Astrocyte of the spinal cord (primary cell): ENCODE measurements at regions not wholly inside any gene's neighbourhood (a gene's known extent, or its start where the extent isn't known, plus 50 kb on each side); places are given as distances from the start of the nearest gene placed in this dataset.
"Not testable (repeated sequence)": the region's sequence is repeated elsewhere in the genome, so short reads cannot be mapped to it uniquely, and the experiment has no call there.

ENCODE experiments used
- DNase-seq: peaks from one replicate; pipeline ENCODE4 v3.0.0; 2011; ENCODE audit warnings: low read depth, low spot score
- H3K4me3 ChIP-seq: 2 replicates; pipeline ENCODE4 v1.5.1; 2011; ENCODE audit warnings: low read depth, mild to moderate bottlenecking, low read length, moderate library complexity
- in situ Hi-C: cut with HindIII; loops from 2 replicates; pipeline ENCODE4 v1.10.0; 2017; ENCODE audit warnings: low sequenced_read_pairs
- TF ChIP-seq, protein P1 (sequence below): IDR thresholded peaks from 2 replicates; pipeline ENCODE4 v1.5.1; 2012; ENCODE audit warnings: low read depth, mild to moderate bottlenecking, low read length, inconsistent platforms

DNA sequence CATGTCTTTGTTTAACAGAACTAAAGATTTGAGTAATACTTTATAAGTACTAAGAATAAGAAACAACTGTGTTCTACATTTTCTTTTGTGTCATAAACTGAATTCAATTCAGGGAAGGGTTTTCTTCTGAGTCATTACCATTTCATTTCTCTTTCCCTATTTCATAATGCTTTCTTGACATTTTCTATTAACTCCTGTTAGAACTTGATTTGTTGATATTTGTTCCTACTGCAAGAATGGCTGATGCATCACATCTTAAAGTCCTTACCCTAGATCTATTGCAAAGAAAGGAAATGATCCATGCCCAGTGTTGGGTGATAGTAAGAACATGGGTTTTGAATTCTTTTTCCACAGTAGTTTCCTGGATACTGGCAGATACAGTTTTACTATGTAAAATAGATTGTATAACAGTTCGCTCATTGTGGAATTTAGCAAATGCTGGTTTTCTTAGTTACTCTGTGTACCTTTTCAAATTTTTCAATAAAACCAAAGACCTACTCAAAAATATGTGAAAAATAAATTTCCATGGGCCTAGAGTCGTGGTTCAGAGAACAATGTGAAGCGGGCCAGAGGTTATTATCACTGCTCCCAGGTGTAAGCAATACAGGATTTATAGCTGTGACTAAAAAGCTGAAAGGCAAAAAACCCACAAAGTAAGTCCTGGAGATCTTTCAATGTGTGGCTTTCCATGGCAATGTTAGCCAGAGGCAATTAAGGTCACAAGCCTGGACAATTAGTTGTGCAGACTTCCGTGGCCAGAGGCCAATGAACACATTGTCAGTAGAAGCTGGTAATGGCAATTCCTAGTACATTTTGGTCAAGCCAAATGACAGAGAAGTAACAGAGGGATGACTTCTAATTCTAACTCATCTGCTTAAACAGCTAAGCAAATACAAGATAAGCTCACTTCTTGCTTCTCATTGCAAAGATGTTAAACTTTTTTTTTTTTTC, 127.3 kb upstream of the FAT4 start:
- TF ChIP-seq, protein P1, sequence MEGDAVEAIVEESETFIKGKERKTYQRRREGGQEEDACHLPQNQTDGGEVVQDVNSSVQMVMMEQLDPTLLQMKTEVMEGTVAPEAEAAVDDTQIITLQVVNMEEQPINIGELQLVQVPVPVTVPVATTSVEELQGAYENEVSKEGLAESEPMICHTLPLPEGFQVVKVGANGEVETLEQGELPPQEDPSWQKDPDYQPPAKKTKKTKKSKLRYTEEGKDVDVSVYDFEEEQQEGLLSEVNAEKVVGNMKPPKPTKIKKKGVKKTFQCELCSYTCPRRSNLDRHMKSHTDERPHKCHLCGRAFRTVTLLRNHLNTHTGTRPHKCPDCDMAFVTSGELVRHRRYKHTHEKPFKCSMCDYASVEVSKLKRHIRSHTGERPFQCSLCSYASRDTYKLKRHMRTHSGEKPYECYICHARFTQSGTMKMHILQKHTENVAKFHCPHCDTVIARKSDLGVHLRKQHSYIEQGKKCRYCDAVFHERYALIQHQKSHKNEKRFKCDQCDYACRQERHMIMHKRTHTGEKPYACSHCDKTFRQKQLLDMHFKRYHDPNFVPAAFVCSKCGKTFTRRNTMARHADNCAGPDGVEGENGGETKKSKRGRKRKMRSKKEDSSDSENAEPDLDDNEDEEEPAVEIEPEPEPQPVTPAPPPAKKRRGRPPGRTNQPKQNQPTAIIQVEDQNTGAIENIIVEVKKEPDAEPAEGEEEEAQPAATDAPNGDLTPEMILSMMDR, result no peak
- in situ Hi-C loops, result no loop called here
- H3K4me3 ChIP-seq, result no peak overlapping the region
- peak; percentile 88 for DNase-seq

DNA sequence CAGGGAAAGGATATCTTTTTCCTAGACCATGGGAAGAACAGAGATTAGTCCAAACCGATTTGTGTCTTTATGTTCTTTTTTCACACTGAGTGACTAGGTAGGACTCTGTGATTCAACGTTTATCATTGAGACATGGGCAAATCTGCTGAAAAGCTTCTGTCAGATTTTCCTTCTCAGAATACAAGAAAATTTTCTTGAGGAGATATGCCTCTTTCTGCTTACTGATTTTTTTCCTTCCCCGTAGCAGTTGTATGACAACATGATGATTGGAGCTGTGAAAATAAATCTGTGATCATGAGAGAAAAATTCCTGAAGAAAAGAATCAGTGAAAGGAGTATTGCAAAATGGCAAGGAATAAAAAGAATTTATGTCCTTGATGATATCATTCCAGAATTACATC, 130.6 kb upstream of the FAT4 start:
- in situ Hi-C loops, result no loop called here
- TF ChIP-seq, protein P1, result no peak
- DNase-seq, result no peak

DNA sequence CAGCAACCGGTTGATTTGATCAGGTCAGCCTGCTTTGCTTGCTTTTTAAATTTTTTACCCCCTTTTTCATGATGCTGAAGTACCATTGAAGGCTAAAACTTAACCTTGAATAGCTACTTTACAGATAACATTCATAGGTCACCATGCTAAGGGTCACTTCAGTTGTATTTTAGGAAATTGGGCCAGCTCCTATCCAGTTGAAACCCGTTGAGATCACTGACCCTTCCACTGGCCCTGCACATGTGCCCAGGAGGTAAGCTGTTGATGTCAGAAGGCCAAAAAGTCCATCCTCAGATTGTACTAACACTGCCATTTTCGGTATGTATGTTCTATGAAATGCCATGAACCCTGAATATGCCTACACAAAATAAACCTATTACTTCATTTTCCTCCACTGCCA, 133.0 kb upstream of the FAT4 start:
- no peak for DNase-seq
- in situ Hi-C loops, result no loop called here
- no peak overlapping the region for H3K4me3 ChIP-seq
- TF ChIP-seq, protein P1, result no peak

More for the DNA sequence above, 130.6 kb upstream of the FAT4 start:
- H3K4me3 ChIP-seq, result no peak overlapping the region

DNA sequence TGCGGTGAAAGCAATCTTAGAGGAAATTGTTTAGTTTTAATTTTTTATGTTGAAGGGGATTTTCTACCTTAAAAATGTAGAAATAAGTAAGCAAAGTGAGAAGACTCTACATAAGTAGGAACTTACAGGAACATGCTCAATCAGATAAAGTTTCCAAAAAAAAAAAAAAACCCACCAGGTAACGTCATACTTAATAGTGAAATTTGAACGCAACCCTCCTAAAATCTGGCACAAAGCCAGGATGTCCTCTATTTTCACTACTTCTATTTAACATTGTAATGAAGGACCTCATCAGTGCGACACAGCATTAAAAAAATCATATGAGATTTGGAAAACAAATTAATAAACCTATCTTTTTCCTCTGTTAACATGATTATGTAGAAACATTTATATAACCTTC, 135.0 kb upstream of the FAT4 start:
- in situ Hi-C loops, result no loop called here
- no peak overlapping the region for H3K4me3 ChIP-seq
- TF ChIP-seq, protein P1, result no peak
- no peak for DNase-seq

DNA sequence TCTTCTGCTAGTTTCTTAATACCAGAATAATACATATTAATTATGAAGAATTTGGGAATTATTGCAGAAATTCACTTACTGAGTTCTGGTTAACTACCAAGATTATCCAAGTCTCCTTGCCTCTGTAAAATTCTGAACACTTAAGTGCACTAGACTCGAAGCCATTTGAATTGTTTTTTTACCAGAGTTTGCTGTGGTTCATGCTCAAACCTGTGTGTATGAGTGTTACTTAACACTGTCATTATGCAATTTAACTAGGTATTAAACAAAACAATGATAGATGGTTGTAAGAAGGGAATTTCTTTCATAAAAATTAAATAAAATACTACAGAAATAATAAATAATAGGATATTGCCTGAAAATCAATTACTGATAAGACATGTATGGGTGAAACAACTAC, 145.6 kb upstream of the FAT4 start:
- TF ChIP-seq, protein P1, result no peak
- H3K4me3 ChIP-seq, result no peak overlapping the region
- DNase-seq, result no peak
- in situ Hi-C loops, result no loop called here

DNA sequence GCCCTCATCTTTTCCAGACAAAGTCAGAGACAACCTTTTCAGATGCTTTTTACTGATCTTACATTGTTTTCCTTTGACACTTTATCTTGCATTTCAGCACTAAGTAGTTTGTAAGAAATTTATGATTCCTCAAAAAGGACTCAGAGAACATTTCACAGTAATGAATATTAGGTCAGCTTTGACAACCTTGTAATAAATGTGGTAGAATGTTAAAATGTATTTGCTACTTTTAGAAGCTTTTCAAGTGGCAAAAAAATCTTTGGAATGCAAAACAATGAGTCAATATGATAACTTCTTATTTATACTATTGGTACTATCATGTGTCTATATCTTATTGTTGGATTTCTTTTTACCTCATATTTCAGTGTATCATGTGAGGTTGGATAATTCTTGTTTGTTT, 146.2 kb upstream of the FAT4 start:
- no peak for DNase-seq
- no peak overlapping the region for H3K4me3 ChIP-seq
- TF ChIP-seq, protein P1, result no peak
- in situ Hi-C loops, result no loop called here

DNA sequence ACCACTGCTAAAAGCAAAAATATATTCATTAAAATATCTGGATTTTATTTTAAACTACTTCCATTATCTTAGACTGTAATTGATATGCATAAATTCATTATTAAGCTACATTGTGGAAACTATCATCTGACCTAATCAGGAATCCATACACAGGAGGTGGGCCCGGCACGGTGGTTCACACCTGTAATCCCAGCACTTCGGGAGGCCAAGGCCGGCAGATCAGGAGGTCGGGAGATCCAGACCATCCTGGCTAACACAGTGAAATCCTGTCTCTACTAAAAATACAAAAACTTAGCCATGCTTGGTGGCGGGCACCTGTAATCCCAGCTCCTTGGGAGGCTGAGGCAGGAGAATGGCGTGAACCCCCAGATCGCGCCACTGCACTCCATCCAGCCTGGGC, 148.7 kb upstream of the FAT4 start:
- in situ Hi-C loops, H3K4me3 ChIP-seq, DNase-seq: not testable (repeated sequence)
